Astrocyte of the spinal cord (primary cell): ENCODE measurements at regions not wholly inside any gene's neighbourhood (a gene's known extent, or its start where the extent isn't known, plus 50 kb on each side); places are given as distances from the start of the nearest gene placed in this dataset.

Source experiments
- DNase-seq: peaks from one replicate; pipeline ENCODE4 v3.0.0; 2011; ENCODE audit warnings: low read depth, low spot score
- H3K4me3 ChIP-seq: 2 replicates; pipeline ENCODE4 v1.5.1; 2011; ENCODE audit warnings: low read depth, mild to moderate bottlenecking, low read length, moderate library complexity
- CTCF ChIP-seq: IDR thresholded peaks from 2 replicates; pipeline ENCODE4 v1.5.1; 2012; ENCODE audit warnings: low read depth, mild to moderate bottlenecking, low read length, inconsistent platforms
- in situ Hi-C: cut with HindIII; loops from 2 replicates; pipeline ENCODE4 v1.10.0; 2017; ENCODE audit warnings: low sequenced_read_pairs

DNA sequence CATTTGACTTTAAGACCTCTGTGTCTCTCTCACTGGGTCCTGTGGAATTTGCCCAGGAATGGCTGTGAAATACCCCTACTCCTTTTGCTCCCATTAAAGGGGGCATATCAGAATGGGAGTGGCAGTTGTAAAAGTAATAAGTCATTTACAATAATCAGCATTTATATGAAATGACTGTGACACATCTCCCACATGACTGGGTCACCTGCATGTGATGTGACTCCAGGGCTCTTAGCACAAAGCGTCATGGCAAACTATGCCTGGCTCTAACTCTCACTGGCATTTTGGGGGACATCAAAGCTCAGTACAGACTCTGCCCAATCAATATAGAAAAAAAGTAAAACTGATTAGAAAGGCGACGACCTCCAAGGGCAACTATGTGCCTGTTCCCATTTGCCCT is 157.6 kb downstream of the RPS24 start:
- TF ChIP-seq CTCF = no peak
- no peak overlapping the region for H3K4me3 ChIP-seq
- DNase-seq = no peak
- in situ Hi-C loops = no loop called here

GRCh38 chr10:78193189-78193588 is 159.5 kb downstream of the RPS24 start:
- DNase-seq = no peak
- in situ Hi-C loops = no loop called here
- no peak overlapping the region for H3K4me3 ChIP-seq
- no peak for TF ChIP-seq CTCF

GRCh38 chr10:78194050-78194449 is 160.4 kb downstream of the RPS24 start:
- DNase-seq = no peak
- in situ Hi-C loops = no loop called here
- no peak overlapping the region for H3K4me3 ChIP-seq
- no peak for TF ChIP-seq CTCF

DNA sequence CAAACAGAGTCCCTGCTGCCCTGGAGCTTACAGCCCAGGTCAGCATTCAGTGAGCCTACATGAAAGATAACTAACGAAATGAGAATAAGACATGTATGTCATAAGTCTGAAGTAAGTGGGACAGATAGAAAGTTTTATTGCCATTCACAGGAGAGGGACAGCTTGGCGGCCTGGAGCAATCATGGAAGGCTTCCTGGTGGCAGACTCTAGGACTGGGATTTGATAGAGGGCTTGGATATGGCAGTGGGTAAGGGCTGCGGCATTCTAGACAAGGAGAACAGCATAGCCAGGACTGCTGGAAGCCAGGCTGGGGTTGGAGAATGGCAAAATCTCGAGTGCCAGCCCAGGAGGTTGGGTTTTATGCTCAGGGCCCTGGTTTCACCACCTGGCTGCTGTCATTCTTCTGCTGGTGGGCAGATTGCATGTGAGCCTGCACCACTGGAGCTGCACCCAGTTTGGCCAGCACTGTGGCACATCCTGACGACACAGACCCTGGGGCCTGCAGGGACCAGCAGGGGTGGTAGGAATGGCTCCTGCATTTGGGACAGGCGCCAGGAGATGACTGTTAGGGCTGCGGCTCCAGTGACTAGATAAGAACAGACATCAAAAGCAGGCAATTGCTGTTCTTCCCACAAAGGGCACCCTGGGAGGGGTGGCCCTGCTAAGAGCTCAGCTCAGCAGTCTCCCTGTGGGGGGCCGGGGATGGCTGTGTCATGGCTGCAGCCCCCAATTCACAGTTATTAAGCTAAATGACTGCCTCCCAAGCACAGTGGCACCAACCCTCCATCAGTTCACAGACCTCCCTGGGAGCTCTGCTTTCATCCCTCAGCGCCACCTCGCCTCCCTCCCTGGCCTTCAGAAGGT is 161.1 kb downstream of the RPS24 start:
- TF ChIP-seq CTCF = no peak
- in situ Hi-C loops = no loop called here
- peak; percentile 17 for DNase-seq
- H3K4me3 ChIP-seq = no peak overlapping the region

DNA sequence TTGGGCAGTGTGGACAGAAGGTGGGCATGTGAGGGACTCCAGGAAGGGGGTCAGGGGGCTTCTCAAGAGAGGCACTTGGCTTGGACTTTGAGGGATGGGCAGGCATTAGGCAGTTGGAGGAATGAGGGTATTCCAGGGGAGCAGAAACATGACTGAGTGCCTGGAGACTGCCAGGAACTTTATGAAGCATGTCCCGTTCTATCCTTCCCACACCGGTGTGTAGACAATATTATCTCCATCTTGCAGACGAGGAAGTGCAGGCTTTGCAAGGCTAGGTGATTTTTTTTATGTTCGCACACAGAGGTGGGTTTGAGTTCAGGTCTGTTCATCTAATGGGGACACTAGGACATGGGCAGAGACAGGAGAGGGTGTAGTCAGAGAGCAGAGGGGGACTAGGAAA is 162.7 kb downstream of the RPS24 start:
- TF ChIP-seq CTCF = no peak
- DNase-seq = no peak
- no peak overlapping the region for H3K4me3 ChIP-seq
- in situ Hi-C loops = no loop called here

GRCh38 chr10:78196964-78197363 is 163.3 kb downstream of the RPS24 start:
- TF ChIP-seq CTCF = no peak
- no peak overlapping the region for H3K4me3 ChIP-seq
- DNase-seq = peak; percentile 20
- in situ Hi-C loops = no loop called here
